ENCODE measurements at regions not wholly inside any gene's neighbourhood (a gene's known extent, or its start where the extent isn't known, plus 50 kb on each side); places are given as distances from the start of the nearest gene placed in this dataset.

GRCh38 chr4:17195461-17196275 lies 297.2 kb upstream of the LDB2 start:
- no peaks in the 10 kb centered on the region for H3K27me3 ChIP-seq
- Mint-ChIP-seq H3K27me3 (ENCODE audit: insufficient read depth, low read depth) (no peaks in the 10 kb centered on the region), H3K27ac (no peak overlapping the region), H3K4me3 (no peak overlapping the region), H3K4me1 (peaks cover 2% of the 10 kb centered on the region), H3K9me3 (peaks cover 5% of the 10 kb centered on the region), H3K36me3 (no peaks in the 10 kb centered on the region)
- H3K9me3 ChIP-seq (ENCODE audit: low read depth), result no peaks in the 10 kb centered on the region
- TF ChIP-seq EZH2 (IDR thresholded peaks at IDR 0.05) (no peak), EZH2phosphoT487 (IDR thresholded peaks at IDR 0.05) (no peak), CTCF (IDR thresholded peaks at IDR 0.05) (no peak)
- H3K4me1 ChIP-seq, result no peaks in the 10 kb centered on the region
- no peak overlapping the region for H3K4me3 ChIP-seq
- no peak overlapping the region for H2AFZ ChIP-seq (replicated peaks)
- no peak overlapping the region for H3K9ac ChIP-seq
- no peak for DNase-seq (ENCODE audit: low spot score)
- H3K36me3 ChIP-seq, result no peaks in the 10 kb centered on the region
- no peak overlapping the region for H3K27ac ChIP-seq
- no peaks in the 10 kb centered on the region for H3K79me2 ChIP-seq (ENCODE audit: low read depth)
- H3K4me2 ChIP-seq, result no peak overlapping the region
- no peaks in the 10 kb centered on the region for H4K20me1 ChIP-seq (ENCODE audit: low read depth)
- H3F3A ChIP-seq (ENCODE audit: low read depth), result no peaks in the 10 kb centered on the region

- Histone ChIP-seq H3K4me1 (no peaks in the 10 kb centered on the region), H4K20me1 (ENCODE audit: low read depth) (no peaks in the 10 kb centered on the region), H3K27ac (no peak overlapping the region), H3K9me3 (ENCODE audit: low read depth) (no peaks in the 10 kb centered on the region), H3F3A (ENCODE audit: low read depth) (no peaks in the 10 kb centered on the region), H2AFZ (replicated peaks) (no peak overlapping the region), H3K4me3 (no peak overlapping the region), H3K79me2 (ENCODE audit: low read depth) (no peaks in the 10 kb centered on the region), H3K27me3 (no peaks in the 10 kb centered on the region), H3K36me3 (no peaks in the 10 kb centered on the region), H3K4me2 (no peak overlapping the region), H3K9ac (no peak overlapping the region)
- peaks cover 16% of the 10 kb centered on the region for H3K9me3 Mint-ChIP-seq
- no peak overlapping the region for H3K4me3 Mint-ChIP-seq
- DNase-seq (ENCODE audit: low spot score), result no peak
- no peaks in the 10 kb centered on the region for H3K27me3 Mint-ChIP-seq (ENCODE audit: insufficient read depth, low read depth)
- peaks cover 2% of the 10 kb centered on the region for H3K4me1 Mint-ChIP-seq
- no peaks in the 10 kb centered on the region for H3K36me3 Mint-ChIP-seq
- no peak overlapping the region for H3K27ac Mint-ChIP-seq
- TF ChIP-seq EZH2 (IDR thresholded peaks at IDR 0.05) (no peak), CTCF (IDR thresholded peaks at IDR 0.05) (no peak), EZH2phosphoT487 (IDR thresholded peaks at IDR 0.05) (no peak)
Measured at GRCh38 chr4:17194586-17194985, 296.1 kb upstream of the LDB2 start.

GRCh38 chr4:17189759-17190158 lies 291.3 kb upstream of the LDB2 start:
- Mint-ChIP-seq H3K27me3 (ENCODE audit: insufficient read depth, low read depth) (no peaks in the 10 kb centered on the region), H3K27ac (no peak overlapping the region), H3K4me1 (peaks cover 31% of the 10 kb centered on the region), H3K9me3 (peaks cover 21% of the 10 kb centered on the region), H3K4me3 (no peak overlapping the region), H3K36me3 (no peaks in the 10 kb centered on the region)
- no peak overlapping the region for H3K4me2 ChIP-seq
- no peak for DNase-seq (ENCODE audit: low spot score)
- H3F3A ChIP-seq (ENCODE audit: low read depth), result peaks cover 3% of the 10 kb centered on the region
- H3K9ac ChIP-seq, result no peak overlapping the region
- H3K27ac ChIP-seq, result no peak overlapping the region
- no peaks in the 10 kb centered on the region for H3K79me2 ChIP-seq (ENCODE audit: low read depth)
- H2AFZ ChIP-seq (replicated peaks), result no peak overlapping the region
- no peak overlapping the region for H3K4me3 ChIP-seq
- no peak for TF ChIP-seq EZH2phosphoT487 (IDR thresholded peaks at IDR 0.05)
- no peak for TF ChIP-seq EZH2 (IDR thresholded peaks at IDR 0.05)
- no peak for TF ChIP-seq CTCF (IDR thresholded peaks at IDR 0.05)
- H3K4me1 ChIP-seq, result peaks cover 23% of the 10 kb centered on the region
- H3K9me3 ChIP-seq (ENCODE audit: low read depth), result no peaks in the 10 kb centered on the region
- H4K20me1 ChIP-seq (ENCODE audit: low read depth), result no peaks in the 10 kb centered on the region
- no peaks in the 10 kb centered on the region for H3K27me3 ChIP-seq
- no peaks in the 10 kb centered on the region for H3K36me3 ChIP-seq

Data from neural progenitor cell (in vitro differentiated cells).